H1 (cell line): ENCODE measurements at regions not wholly inside any gene's neighbourhood (a gene's known extent, or its start where the extent isn't known, plus 50 kb on each side); places are given as distances from the start of the nearest gene placed in this dataset.

Experiments used
- BRCA1 ChIP-seq: IDR thresholded peaks from 2 replicates; pipeline ENCODE4 v1.6.1; 2012; ENCODE audit warnings: low read depth, low read length, improper control_type of control experiment
- CHD1 ChIP-seq: IDR thresholded peaks from 2 replicates; pipeline ENCODE4 v1.6.1; 2012; ENCODE audit warnings: low read depth, low read length, improper control_type of control experiment
- HDAC6 ChIP-seq: IDR thresholded peaks from one replicate; pipeline ENCODE4 v1.7.1; 2012; ENCODE audit warnings: low read depth, mild to moderate bottlenecking, inconsistent platforms, low read length, moderate library complexity

DNA sequence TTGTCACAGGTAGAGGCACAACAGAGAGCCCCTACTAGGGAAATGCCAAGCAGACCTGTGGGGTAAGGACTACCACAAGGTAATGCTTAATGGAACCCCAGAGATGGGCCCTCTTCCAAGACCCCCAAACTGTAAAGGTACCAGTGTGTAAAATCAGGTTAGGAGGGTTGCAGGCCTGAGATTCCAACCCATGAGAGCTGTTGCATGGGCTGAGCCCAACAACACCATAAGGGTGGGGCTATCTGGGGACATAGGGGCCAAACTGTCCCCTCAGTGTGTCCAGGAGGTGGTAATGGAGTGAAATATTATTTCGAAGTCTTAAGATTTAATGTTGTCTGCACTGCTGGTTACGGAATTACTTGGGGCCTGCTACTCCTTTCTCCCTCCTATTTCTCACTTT is 620.2 kb downstream of the ETNK1 start (continued):
- no peak for TF ChIP-seq CHD1
- TF ChIP-seq HDAC6: no peak
- TF ChIP-seq BRCA1: no peak
